HFF-Myc (cell line): ENCODE measurements at regions not wholly inside any gene's neighbourhood (a gene's known extent, or its start where the extent isn't known, plus 50 kb on each side); places are given as distances from the start of the nearest gene placed in this dataset.

Source experiments
- DNase-seq: peaks from one replicate; pipeline ENCODE4 v3.0.0-alpha.2; 2011; ENCODE audit warnings: low read depth; ENCODE audit errors: extremely low read depth
- H3K4me3 ChIP-seq: replicated peaks from 2 replicates; pipeline ENCODE4 v1.5.1; 2011; ENCODE audit warnings: low read depth, mild to moderate bottlenecking, control low read depth, low read length
- TF ChIP-seq, protein P1 (sequence below): IDR thresholded peaks from 2 replicates; pipeline ENCODE4 v1.5.1; 2012; ENCODE audit warnings: mild to moderate bottlenecking, low read depth, low read length, control low read depth; ENCODE audit errors: missing control alignments

DNA sequence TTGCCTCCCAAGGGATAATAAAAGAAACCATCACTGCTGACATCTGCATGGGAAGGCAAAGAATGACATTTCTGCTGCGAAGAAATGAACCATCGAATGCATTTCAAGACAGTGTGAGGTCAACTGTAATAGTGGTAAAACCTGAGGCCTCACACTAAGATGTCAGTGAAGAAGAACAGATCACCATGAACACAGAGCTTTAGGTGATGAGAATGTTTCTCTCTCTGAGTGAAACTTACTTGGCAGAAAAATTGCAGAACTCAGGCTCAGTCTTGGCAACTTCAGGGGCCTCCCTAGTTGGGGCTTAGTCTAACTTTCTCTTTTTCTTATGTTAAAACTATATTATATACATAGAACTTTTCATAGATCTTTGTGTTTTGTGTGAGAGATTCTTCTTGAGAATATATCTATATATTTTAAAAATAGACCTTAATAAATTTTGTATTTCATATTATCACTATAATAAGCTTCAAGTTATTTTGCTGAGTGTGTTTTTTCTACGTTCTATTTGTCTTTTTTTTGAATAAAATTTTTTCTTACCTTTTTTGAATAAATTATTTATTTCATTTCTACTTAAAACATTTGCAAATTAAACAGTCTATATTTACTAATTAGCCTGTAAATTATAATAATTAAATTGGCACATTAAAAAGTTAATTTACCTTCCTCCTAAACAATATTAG, 427.5 kb upstream of the TRIB2 start:
- DNase-seq = no peak
- TF ChIP-seq, protein P1, sequence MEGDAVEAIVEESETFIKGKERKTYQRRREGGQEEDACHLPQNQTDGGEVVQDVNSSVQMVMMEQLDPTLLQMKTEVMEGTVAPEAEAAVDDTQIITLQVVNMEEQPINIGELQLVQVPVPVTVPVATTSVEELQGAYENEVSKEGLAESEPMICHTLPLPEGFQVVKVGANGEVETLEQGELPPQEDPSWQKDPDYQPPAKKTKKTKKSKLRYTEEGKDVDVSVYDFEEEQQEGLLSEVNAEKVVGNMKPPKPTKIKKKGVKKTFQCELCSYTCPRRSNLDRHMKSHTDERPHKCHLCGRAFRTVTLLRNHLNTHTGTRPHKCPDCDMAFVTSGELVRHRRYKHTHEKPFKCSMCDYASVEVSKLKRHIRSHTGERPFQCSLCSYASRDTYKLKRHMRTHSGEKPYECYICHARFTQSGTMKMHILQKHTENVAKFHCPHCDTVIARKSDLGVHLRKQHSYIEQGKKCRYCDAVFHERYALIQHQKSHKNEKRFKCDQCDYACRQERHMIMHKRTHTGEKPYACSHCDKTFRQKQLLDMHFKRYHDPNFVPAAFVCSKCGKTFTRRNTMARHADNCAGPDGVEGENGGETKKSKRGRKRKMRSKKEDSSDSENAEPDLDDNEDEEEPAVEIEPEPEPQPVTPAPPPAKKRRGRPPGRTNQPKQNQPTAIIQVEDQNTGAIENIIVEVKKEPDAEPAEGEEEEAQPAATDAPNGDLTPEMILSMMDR = no peak
- no peak overlapping the region for H3K4me3 ChIP-seq

- H3K4me3 ChIP-seq = no peak overlapping the region
- no peak for DNase-seq
- TF ChIP-seq, protein P1 = no peak
These were observed 425.4 kb upstream of the TRIB2 start for GRCh38 chr2:12291303-12291702.

DNA sequence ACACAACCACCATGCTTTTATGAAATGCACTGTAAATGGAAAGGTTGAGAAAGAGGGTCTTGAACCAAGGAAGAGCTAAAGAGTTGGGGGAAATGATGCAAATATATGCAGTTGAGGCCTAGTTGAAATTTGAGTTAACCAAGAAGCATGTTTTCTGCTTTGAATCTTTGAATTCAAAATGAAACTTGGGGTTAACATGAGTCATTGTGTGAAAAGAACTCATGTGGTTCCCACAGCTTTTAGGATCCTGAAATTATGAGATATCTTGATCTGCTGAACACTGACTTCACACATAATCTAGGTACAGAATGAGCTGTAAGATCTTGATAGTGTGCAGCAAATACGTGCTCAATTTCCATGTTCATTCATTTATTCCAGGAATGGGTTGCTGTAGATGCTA, 422.9 kb upstream of the TRIB2 start:
- TF ChIP-seq, protein P1 = no peak
- no peak overlapping the region for H3K4me3 ChIP-seq
- no peak for DNase-seq

DNA sequence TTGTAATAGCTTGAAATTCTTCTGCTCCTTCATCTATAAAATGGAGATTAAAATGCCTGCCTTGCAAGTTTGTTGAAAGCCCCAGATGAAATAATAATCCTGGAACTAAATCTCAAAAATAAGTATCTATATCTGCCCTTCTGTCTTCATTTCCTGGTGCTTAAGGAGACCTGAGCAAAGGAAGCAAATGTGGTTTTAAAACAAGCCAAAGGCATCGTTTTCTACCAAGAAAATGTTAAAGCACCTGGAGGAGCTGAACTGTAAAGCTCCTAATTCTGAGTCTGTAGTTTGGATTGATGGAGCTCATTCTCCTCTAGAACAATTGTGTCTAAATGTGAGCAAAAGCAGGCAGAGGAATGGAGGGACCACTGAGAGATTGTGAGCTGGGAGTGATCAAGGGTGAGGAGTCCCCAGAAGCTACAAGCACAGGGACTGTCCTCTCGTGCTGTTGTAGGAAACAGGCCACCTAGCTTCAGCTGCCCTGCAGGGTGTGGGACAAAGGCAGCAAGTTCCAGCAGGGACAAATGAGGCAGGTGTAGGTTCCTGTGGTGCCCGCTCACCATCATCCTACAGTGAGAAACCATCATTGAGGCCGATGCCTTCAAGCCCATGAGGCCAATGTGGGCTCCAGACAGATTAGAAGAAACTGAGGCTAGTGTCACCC, 420.7 kb upstream of the TRIB2 start:
- TF ChIP-seq, protein P1 = no peak
- DNase-seq = no peak
- no peak overlapping the region for H3K4me3 ChIP-seq

GRCh38 chr2:12296915-12297314, 419.8 kb upstream of the TRIB2 start:
- no peak for DNase-seq
- TF ChIP-seq, protein P1 = no peak

DNA sequence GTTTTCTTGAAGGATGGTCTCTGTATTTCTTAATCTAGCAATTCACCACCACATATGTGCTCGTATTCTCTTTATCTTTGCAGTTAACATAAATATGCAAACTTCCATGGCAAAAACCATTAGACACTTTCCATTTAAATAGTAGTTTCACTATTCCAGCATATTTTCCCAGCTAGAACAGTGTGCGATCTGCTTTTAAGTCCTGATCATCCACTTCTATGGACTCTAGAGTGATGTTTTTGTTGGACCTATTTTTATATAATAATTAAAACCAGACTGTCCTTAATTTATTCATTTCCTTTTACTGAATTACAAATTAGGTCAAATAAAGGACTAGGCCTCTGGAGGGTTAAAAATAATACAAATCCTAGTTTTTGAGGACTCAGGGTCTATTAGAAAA, 418.4 kb upstream of the TRIB2 start:
- DNase-seq = no peak
- TF ChIP-seq, protein P1 = no peak
- no peak overlapping the region for H3K4me3 ChIP-seq

More at GRCh38 chr2:12296915-12297314, 419.8 kb upstream of the TRIB2 start:
- H3K4me3 ChIP-seq = no peak overlapping the region
